ENCODE measurements at regions not wholly inside any gene's neighbourhood (a gene's known extent, or its start where the extent isn't known, plus 50 kb on each side); places are given as distances from the start of the nearest gene placed in this dataset.

GRCh38 chr1:192943108-192943507 lies 116.1 kb downstream of the UCHL5 start:
- Histone ChIP-seq H3K9me3 (ENCODE audit: insufficient read depth, low read length) (no peaks in the 10 kb centered on the region), H3K9ac (ENCODE audit: insufficient read length, low read depth) (no peak overlapping the region), H3K27me3 (ENCODE audit: insufficient read depth, insufficient read length) (no peaks in the 10 kb centered on the region), H3K4me1 (ENCODE audit: insufficient read depth, insufficient read length) (no peaks in the 10 kb centered on the region), H3K4me3 (ENCODE audit: insufficient read length, low read depth) (no peak overlapping the region), H3K36me3 (ENCODE audit: insufficient read depth, insufficient read length, low read length) (no peaks in the 10 kb centered on the region)
- no peak for DNase-seq (ENCODE audit: low read depth, low spot score)
- TF ChIP-seq SUZ12 (IDR thresholded peaks at IDR 0.05; ENCODE audit: extremely low read depth, insufficient read depth, insufficient read length) = no peak
- no peak for TF ChIP-seq ZNF274 (IDR thresholded peaks at IDR 0.05; ENCODE audit: low read depth, low read length)
- TF ChIP-seq YY1 (IDR thresholded peaks at IDR 0.05; ENCODE audit: insufficient read depth, insufficient read length) = no peak

DNA sequence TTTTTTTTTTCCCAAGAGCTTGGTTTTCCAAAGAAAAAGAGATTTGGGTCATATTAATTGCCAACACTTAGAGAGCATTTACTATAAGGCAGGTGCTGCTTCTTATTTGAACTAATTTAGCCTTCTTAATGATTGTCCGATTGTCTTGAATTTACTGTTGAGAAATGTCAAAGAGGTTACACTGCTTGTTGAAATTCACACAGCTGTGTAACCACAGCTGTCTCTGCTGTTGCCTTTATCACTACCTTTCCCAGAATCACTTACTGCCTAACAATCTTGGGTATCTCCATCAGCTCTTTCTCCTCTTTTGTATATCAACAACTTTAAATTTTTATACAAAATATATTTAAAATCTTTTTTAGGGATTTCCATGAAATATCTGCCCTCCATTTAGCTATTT lies 115.6 kb downstream of the UCHL5 start:
- no peaks in the 10 kb centered on the region for H3K36me3 ChIP-seq (ENCODE audit: insufficient read depth, insufficient read length, low read length)
- H3K9me3 ChIP-seq (ENCODE audit: insufficient read depth, low read length) = no peaks in the 10 kb centered on the region
- TF ChIP-seq YY1 (IDR thresholded peaks at IDR 0.05; ENCODE audit: insufficient read depth, insufficient read length) = no peak
- TF ChIP-seq ZNF274 (IDR thresholded peaks at IDR 0.05; ENCODE audit: low read depth, low read length) = no peak
- TF ChIP-seq SUZ12 (IDR thresholded peaks at IDR 0.05; ENCODE audit: extremely low read depth, insufficient read depth, insufficient read length) = no peak
- no peak overlapping the region for H3K4me3 ChIP-seq (ENCODE audit: insufficient read length, low read depth)
- no peaks in the 10 kb centered on the region for H3K4me1 ChIP-seq (ENCODE audit: insufficient read depth, insufficient read length)
- DNase-seq (ENCODE audit: low read depth, low spot score) = no peak
- no peak overlapping the region for H3K9ac ChIP-seq (ENCODE audit: insufficient read length, low read depth)
- H3K27me3 ChIP-seq (ENCODE audit: insufficient read depth, insufficient read length) = no peaks in the 10 kb centered on the region

- H3K36me3 ChIP-seq (ENCODE audit: insufficient read depth, insufficient read length, low read length) = no peaks in the 10 kb centered on the region
- no peak for DNase-seq (ENCODE audit: low read depth, low spot score)
- H3K4me3 ChIP-seq (ENCODE audit: insufficient read length, low read depth) = no peak overlapping the region
- TF ChIP-seq SUZ12 (IDR thresholded peaks at IDR 0.05; ENCODE audit: extremely low read depth, insufficient read depth, insufficient read length) (no peak), ZNF274 (IDR thresholded peaks at IDR 0.05; ENCODE audit: low read depth, low read length) (no peak), YY1 (IDR thresholded peaks at IDR 0.05; ENCODE audit: insufficient read depth, insufficient read length) (no peak)
- H3K9ac ChIP-seq (ENCODE audit: insufficient read length, low read depth) = no peak overlapping the region
- H3K9me3 ChIP-seq (ENCODE audit: insufficient read depth, low read length) = no peaks in the 10 kb centered on the region
- no peaks in the 10 kb centered on the region for H3K27me3 ChIP-seq (ENCODE audit: insufficient read depth, insufficient read length)
- H3K4me1 ChIP-seq (ENCODE audit: insufficient read depth, insufficient read length) = no peaks in the 10 kb centered on the region
These were observed 113.6 kb downstream of the UCHL5 start for GRCh38 chr1:192945390-192946130.

DNA sequence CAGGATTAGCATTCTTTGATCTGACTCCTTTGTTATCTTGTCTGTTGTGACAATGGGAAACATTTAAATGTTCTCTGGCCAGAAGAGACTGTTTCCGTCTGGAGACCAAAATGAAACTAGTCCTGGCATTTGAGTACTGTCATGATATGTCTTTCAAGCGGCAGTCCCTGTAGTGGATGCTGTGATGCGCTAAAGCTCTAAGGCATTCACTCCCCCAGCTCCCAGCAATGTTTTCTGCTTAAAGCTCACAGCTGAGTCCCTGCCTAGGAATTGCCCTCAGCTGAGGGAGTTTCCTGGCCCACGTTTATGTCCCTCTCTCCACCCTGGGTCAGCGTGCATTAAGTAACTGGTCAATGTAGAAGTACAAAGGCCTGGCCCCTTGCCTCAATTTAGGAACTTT lies 109.4 kb downstream of the UCHL5 start:
- Histone ChIP-seq H3K27me3 (ENCODE audit: insufficient read depth, insufficient read length) (no peaks in the 10 kb centered on the region), H3K36me3 (ENCODE audit: insufficient read depth, insufficient read length, low read length) (no peaks in the 10 kb centered on the region), H3K4me3 (ENCODE audit: insufficient read length, low read depth) (no peak overlapping the region), H3K9ac (ENCODE audit: insufficient read length, low read depth) (no peak overlapping the region), H3K9me3 (ENCODE audit: insufficient read depth, low read length) (no peaks in the 10 kb centered on the region), H3K4me1 (ENCODE audit: insufficient read depth, insufficient read length) (no peaks in the 10 kb centered on the region)
- TF ChIP-seq SUZ12 (IDR thresholded peaks at IDR 0.05; ENCODE audit: extremely low read depth, insufficient read depth, insufficient read length) (no peak), ZNF274 (IDR thresholded peaks at IDR 0.05; ENCODE audit: low read depth, low read length) (no peak), YY1 (IDR thresholded peaks at IDR 0.05; ENCODE audit: insufficient read depth, insufficient read length) (no peak)
- DNase-seq (ENCODE audit: low read depth, low spot score) = no peak

DNA sequence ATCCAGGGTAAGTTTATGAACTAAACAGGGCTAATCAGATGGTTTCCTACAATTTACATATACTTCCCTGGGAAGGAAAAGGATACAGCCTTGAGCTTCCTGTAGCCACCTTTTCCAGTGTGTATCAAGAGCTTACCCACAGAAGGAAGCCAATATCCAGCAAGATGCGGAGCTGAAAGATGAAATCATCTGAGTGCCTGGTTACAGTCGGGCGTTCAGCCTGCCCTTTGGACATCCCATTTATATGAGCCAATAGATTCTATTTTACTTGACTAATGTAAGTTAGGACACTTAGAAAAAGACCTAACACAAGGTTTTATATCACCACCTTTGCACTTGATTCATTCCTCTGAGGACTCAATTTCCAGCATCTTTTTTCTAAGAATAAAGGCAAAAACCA lies 108.2 kb downstream of the UCHL5 start:
- Histone ChIP-seq H3K4me1 (ENCODE audit: insufficient read depth, insufficient read length) (no peaks in the 10 kb centered on the region), H3K9ac (ENCODE audit: insufficient read length, low read depth) (no peak overlapping the region), H3K4me3 (ENCODE audit: insufficient read length, low read depth) (no peak overlapping the region), H3K36me3 (ENCODE audit: insufficient read depth, insufficient read length, low read length) (no peaks in the 10 kb centered on the region), H3K27me3 (ENCODE audit: insufficient read depth, insufficient read length) (no peaks in the 10 kb centered on the region), H3K9me3 (ENCODE audit: insufficient read depth, low read length) (no peaks in the 10 kb centered on the region)
- DNase-seq (ENCODE audit: low read depth, low spot score) = no peak
- TF ChIP-seq SUZ12 (IDR thresholded peaks at IDR 0.05; ENCODE audit: extremely low read depth, insufficient read depth, insufficient read length) (no peak), ZNF274 (IDR thresholded peaks at IDR 0.05; ENCODE audit: low read depth, low read length) (no peak), YY1 (IDR thresholded peaks at IDR 0.05; ENCODE audit: insufficient read depth, insufficient read length) (no peak)

- no peak overlapping the region for H3K9ac ChIP-seq (ENCODE audit: insufficient read length, low read depth)
- no peak for DNase-seq (ENCODE audit: low read depth, low spot score)
- no peaks in the 10 kb centered on the region for H3K36me3 ChIP-seq (ENCODE audit: insufficient read depth, insufficient read length, low read length)
- H3K4me3 ChIP-seq (ENCODE audit: insufficient read length, low read depth) = no peak overlapping the region
- no peaks in the 10 kb centered on the region for H3K4me1 ChIP-seq (ENCODE audit: insufficient read depth, insufficient read length)
- no peaks in the 10 kb centered on the region for H3K27me3 ChIP-seq (ENCODE audit: insufficient read depth, insufficient read length)
- H3K9me3 ChIP-seq (ENCODE audit: insufficient read depth, low read length) = no peaks in the 10 kb centered on the region
- TF ChIP-seq SUZ12 (IDR thresholded peaks at IDR 0.05; ENCODE audit: extremely low read depth, insufficient read depth, insufficient read length) = no peak
- TF ChIP-seq ZNF274 (IDR thresholded peaks at IDR 0.05; ENCODE audit: low read depth, low read length) = no peak
- TF ChIP-seq YY1 (IDR thresholded peaks at IDR 0.05; ENCODE audit: insufficient read depth, insufficient read length) = no peak
These were observed 107.3 kb downstream of the UCHL5 start for GRCh38 chr1:192951691-192952460.

DNA sequence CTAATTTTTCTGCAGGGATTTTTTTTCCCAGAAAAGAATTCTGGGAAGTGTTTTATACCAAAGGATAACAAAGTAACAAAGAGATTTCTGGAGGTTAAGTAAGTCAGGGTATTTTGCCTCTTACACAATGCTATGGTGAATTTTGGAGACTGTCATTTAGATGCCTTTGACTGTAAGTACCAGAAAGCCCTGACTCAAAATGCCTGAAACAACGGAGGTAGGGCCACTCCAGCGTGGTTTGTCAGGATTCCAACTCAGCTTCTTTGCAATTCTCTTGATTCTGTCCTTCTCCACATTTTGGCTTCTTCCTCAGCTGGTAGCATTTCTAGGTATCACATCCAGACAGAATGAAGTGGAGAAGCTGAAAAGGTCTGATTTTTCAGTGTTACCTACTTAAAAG lies 106.5 kb downstream of the UCHL5 start:
- Histone ChIP-seq H3K27me3 (ENCODE audit: insufficient read depth, insufficient read length) (no peaks in the 10 kb centered on the region), H3K9me3 (ENCODE audit: insufficient read depth, low read length) (no peaks in the 10 kb centered on the region), H3K4me1 (ENCODE audit: insufficient read depth, insufficient read length) (no peaks in the 10 kb centered on the region), H3K36me3 (ENCODE audit: insufficient read depth, insufficient read length, low read length) (no peaks in the 10 kb centered on the region), H3K4me3 (ENCODE audit: insufficient read length, low read depth) (no peak overlapping the region), H3K9ac (ENCODE audit: insufficient read length, low read depth) (no peak overlapping the region)
- no peak for DNase-seq (ENCODE audit: low read depth, low spot score)
- TF ChIP-seq ZNF274 (IDR thresholded peaks at IDR 0.05; ENCODE audit: low read depth, low read length) (no peak), YY1 (IDR thresholded peaks at IDR 0.05; ENCODE audit: insufficient read depth, insufficient read length) (no peak), SUZ12 (IDR thresholded peaks at IDR 0.05; ENCODE audit: extremely low read depth, insufficient read depth, insufficient read length) (no peak)
